ENCODE measurements at regions not wholly inside any gene's neighbourhood (a gene's known extent, or its start where the extent isn't known, plus 50 kb on each side); places are given as distances from the start of the nearest gene placed in this dataset.

GRCh38 chr18:51921862-51922261 lies 418.1 kb upstream of the DCC start:
- no peak for TF ChIP-seq BCLAF1 (IDR thresholded peaks at IDR 0.05)
- TF ChIP-seq SPI1 (IDR thresholded peaks at IDR 0.05; ENCODE audit: borderline replicate concordance, insufficient read depth, low read depth, low read length): no peak
- no peak for TF ChIP-seq TCF12 (IDR thresholded peaks at IDR 0.05; ENCODE audit: low read depth, low read length)
- no peak for TF ChIP-seq POLR2A (IDR thresholded peaks at IDR 0.05; ENCODE audit: low read depth, low read length)
- TF ChIP-seq KDM1A (IDR thresholded peaks at IDR 0.05; ENCODE audit: borderline replicate concordance): no peak
- TF ChIP-seq DPF2 (IDR thresholded peaks at IDR 0.05): no peak
- TF ChIP-seq E2F8 (IDR thresholded peaks at IDR 0.05; ENCODE audit: low read depth, partially characterized antibody): no peak

Measured in GM12878 (cell line).